ENCODE measurements at regions not wholly inside any gene's neighbourhood (a gene's known extent, or its start where the extent isn't known, plus 50 kb on each side); places are given as distances from the start of the nearest gene placed in this dataset.

DNA sequence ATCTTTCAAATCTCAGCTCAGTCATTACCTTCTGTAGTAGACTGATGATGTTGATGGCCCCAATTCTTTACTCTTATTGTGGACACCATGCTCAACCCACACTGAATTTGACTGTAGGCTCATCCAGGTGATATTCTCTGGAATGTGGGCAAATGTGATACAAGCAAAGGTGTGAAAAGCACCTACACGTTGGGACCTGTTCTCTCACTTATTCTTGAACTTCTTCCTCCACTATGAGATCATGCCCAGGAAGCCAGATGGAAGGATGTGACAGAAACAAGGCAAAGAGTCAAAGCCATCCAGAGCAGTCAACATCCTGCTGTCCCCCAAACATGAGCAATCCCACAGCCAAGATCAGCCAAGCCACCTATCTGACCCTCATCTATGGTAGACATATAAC lies 471.2 kb upstream of the UBE2E2 start:
- no peak for TF ChIP-seq CTCF (IDR thresholded peaks at IDR 0.05; ENCODE audit: low read length)
- no peak for TF ChIP-seq EZH2 (IDR thresholded peaks at IDR 0.05; ENCODE audit: borderline replicate concordance, low read length)
